ENCODE measurements at regions not wholly inside any gene's neighbourhood (a gene's known extent, or its start where the extent isn't known, plus 50 kb on each side); places are given as distances from the start of the nearest gene placed in this dataset.

DNA sequence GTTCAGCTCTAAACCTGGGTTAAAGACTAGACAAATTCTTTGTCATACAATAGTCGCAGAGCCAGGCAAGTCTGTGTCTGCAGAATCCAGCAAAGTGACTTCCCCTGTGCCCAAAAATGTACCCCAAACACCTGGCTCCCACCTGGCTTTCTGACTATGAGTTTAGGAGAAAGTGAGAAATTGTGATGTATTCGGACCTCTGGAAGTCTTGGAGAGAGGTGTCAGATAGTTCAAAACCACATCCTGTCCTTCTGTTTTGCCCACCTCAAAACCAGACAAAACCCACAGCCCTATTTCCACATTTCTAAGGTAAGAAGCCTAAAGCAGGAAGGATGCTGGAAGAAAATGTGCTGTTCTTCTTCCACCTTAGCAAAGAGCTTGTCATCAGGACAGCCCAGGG lies 63.8 kb upstream of the CLMP start:
- TF ChIP-seq, protein P1, sequence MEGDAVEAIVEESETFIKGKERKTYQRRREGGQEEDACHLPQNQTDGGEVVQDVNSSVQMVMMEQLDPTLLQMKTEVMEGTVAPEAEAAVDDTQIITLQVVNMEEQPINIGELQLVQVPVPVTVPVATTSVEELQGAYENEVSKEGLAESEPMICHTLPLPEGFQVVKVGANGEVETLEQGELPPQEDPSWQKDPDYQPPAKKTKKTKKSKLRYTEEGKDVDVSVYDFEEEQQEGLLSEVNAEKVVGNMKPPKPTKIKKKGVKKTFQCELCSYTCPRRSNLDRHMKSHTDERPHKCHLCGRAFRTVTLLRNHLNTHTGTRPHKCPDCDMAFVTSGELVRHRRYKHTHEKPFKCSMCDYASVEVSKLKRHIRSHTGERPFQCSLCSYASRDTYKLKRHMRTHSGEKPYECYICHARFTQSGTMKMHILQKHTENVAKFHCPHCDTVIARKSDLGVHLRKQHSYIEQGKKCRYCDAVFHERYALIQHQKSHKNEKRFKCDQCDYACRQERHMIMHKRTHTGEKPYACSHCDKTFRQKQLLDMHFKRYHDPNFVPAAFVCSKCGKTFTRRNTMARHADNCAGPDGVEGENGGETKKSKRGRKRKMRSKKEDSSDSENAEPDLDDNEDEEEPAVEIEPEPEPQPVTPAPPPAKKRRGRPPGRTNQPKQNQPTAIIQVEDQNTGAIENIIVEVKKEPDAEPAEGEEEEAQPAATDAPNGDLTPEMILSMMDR (IDR thresholded peaks at IDR 0.05; ENCODE audit: partially characterized antibody, unreplicated experiment): no peak
- no peak overlapping the region for H3K27ac Mint-ChIP-seq (ENCODE audit: unreplicated experiment)
- peaks cover 2% of the 10 kb centered on the region for H3K27me3 Mint-ChIP-seq (ENCODE audit: unreplicated experiment)
- no peak for DNase-seq
- H3K9me3 Mint-ChIP-seq (ENCODE audit: unreplicated experiment): peaks cover 3% of the 10 kb centered on the region
- no peak overlapping the region for H3K4me3 Mint-ChIP-seq (ENCODE audit: unreplicated experiment)
- peaks cover 9% of the 10 kb centered on the region for H3K36me3 Mint-ChIP-seq (ENCODE audit: unreplicated experiment)
- peaks cover 15% of the 10 kb centered on the region for H3K4me1 Mint-ChIP-seq (ENCODE audit: low read depth, unreplicated experiment)

DNA sequence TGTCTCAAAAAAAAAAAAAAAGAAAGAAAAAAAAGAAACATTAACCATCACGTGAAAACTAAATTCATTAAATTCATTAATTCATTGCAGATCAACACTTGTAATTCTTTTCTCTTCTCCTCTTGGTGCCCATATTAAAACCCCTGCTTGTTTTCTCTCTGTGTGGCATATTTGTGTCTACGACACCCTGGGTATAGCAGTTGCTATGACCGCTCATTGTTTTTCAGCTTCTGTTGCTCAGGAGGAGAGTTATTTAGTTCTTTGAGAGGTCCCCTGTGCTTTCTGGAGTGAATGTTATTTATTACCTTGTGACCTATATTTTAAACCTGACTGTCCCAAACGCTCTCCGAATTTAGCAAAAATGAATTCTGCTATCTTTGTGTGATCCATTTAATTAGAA lies 62.3 kb upstream of the CLMP start:
- peaks cover 7% of the 10 kb centered on the region for H3K9me3 Mint-ChIP-seq (ENCODE audit: unreplicated experiment)
- H3K27ac Mint-ChIP-seq (ENCODE audit: unreplicated experiment): no peak overlapping the region
- H3K27me3 Mint-ChIP-seq (ENCODE audit: unreplicated experiment): peaks cover under 1% of the 10 kb centered on the region
- H3K36me3 Mint-ChIP-seq (ENCODE audit: unreplicated experiment): peaks cover 9% of the 10 kb centered on the region
- TF ChIP-seq, protein P1 (IDR thresholded peaks at IDR 0.05; ENCODE audit: partially characterized antibody, unreplicated experiment): no peak
- H3K4me1 Mint-ChIP-seq (ENCODE audit: low read depth, unreplicated experiment): peaks cover 20% of the 10 kb centered on the region
- no peak overlapping the region for H3K4me3 Mint-ChIP-seq (ENCODE audit: unreplicated experiment)
- DNase-seq: no peak

DNA sequence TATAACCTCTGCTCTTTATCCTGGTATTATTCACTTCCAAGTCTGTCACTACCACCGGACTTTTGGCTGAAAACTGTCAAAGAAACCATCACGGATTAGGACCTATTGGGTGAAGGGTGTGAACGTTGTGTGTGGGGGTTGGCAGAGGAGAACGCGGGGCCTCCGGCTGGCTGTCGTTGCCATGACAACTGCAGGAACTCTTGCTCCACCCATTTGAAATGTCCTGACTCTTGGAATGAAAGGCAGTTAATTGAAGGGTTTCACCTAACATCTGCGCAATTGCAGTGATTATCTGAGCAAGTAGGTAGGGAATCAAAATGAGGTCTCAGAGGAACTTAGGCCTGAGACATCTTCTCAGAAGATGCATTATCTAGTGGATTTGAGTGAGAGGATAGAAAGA lies 60.9 kb upstream of the CLMP start:
- DNase-seq: no peak
- peaks cover 9% of the 10 kb centered on the region for H3K36me3 Mint-ChIP-seq (ENCODE audit: unreplicated experiment)
- H3K4me3 Mint-ChIP-seq (ENCODE audit: unreplicated experiment): no peak overlapping the region
- peaks cover 31% of the 10 kb centered on the region for H3K4me1 Mint-ChIP-seq (ENCODE audit: low read depth, unreplicated experiment)
- TF ChIP-seq, protein P1 (IDR thresholded peaks at IDR 0.05; ENCODE audit: partially characterized antibody, unreplicated experiment): no peak
- H3K9me3 Mint-ChIP-seq (ENCODE audit: unreplicated experiment): peaks cover 7% of the 10 kb centered on the region
- no peak overlapping the region for H3K27ac Mint-ChIP-seq (ENCODE audit: unreplicated experiment)
- H3K27me3 Mint-ChIP-seq (ENCODE audit: unreplicated experiment): no peaks in the 10 kb centered on the region

DNA sequence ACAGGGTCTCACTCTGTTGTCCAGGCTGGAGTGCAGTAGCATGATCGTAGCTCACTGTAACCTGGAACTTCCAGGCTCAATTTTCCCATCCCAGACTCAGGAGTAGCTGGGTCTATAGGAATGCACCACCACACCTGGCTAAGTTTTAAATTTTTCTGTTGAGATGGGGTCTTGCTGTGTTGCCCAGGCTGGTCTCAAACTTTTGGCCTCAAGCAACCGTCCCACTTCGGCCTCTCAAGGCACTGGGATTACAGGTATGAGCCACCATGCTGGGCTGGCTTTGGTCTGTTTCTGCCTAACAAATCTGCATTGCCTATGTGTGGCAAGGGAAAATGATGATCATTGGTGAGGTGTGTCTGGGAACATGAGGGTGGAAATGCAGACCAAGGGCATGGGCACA lies 59.3 kb upstream of the CLMP start:
- no peak for DNase-seq
- peaks cover 3% of the 10 kb centered on the region for H3K27me3 Mint-ChIP-seq (ENCODE audit: unreplicated experiment)
- peaks cover 38% of the 10 kb centered on the region for H3K4me1 Mint-ChIP-seq (ENCODE audit: low read depth, unreplicated experiment)
- peaks cover 7% of the 10 kb centered on the region for H3K9me3 Mint-ChIP-seq (ENCODE audit: unreplicated experiment)
- TF ChIP-seq, protein P1 (IDR thresholded peaks at IDR 0.05; ENCODE audit: partially characterized antibody, unreplicated experiment): no peak
- H3K27ac Mint-ChIP-seq (ENCODE audit: unreplicated experiment): no peak overlapping the region
- no peak overlapping the region for H3K4me3 Mint-ChIP-seq (ENCODE audit: unreplicated experiment)
- H3K36me3 Mint-ChIP-seq (ENCODE audit: unreplicated experiment): peaks cover 4% of the 10 kb centered on the region

DNA sequence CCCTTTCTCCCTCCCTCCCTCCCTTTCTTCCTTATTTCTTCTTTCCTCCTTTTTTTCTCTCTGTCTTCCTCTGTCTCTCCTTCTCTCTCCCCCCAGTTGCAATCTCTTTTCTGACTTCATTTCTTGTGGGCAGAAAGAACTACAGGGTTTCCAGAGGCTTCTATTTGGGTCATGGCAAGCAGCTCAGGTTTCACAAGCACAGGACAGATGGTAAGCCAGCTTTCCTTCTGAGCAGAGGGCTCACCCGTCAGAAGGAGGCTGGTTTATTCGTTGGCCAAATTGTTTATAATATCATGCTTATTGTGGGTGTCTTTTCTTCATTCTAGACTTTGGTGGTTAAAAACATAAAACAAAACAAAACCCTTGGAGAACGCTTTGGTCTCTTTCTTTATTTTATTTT lies 58.9 kb upstream of the CLMP start:
- Mint-ChIP-seq H3K36me3 (ENCODE audit: unreplicated experiment) (no peaks in the 10 kb centered on the region), H3K4me3 (ENCODE audit: unreplicated experiment) (no peak overlapping the region), H3K27me3 (ENCODE audit: unreplicated experiment) (peaks cover 3% of the 10 kb centered on the region), H3K4me1 (ENCODE audit: low read depth, unreplicated experiment) (peaks cover 38% of the 10 kb centered on the region), H3K27ac (ENCODE audit: unreplicated experiment) (no peak overlapping the region), H3K9me3 (ENCODE audit: unreplicated experiment) (peaks cover 10% of the 10 kb centered on the region)
- TF ChIP-seq, protein P1 (IDR thresholded peaks at IDR 0.05; ENCODE audit: partially characterized antibody, unreplicated experiment): no peak
- no peak for DNase-seq
